Pancreas (tissue), 10 donors: ENCODE measurements at regions not wholly inside any gene's neighbourhood (a gene's known extent, or its start where the extent isn't known, plus 50 kb on each side); places are given as distances from the start of the nearest gene placed in this dataset.

Experiments
- ATAC-seq, 4 donors: fragments of 200-7000 bp; cut with Tn5 transposase; one replicate each; pipeline versions ENCODE4 v1.8.0 to v1.9.1; 2020; ENCODE audit warnings: mild to moderate bottlenecking in 4 of 4, moderate library complexity in 4 of 4
- DNase-seq, 6 donors: peaks; one replicate each; pipeline ENCODE4 v3.0.0-alpha.2; 2020
- FAIRE-seq: peaks from 2 replicates; lab custom pipeline; 2012; peaks lifted over from hg19 to GRCh38; lab: Jason Lieb, UNC
- H3K27ac ChIP-seq, 4 donors: fragments of 200-600 bp; sonication (generic); 1 replicate in 3 of 4; 2 replicates in 1 of 4; pipeline versions ENCODE4 v1.5.0 to v1.8.0; 2020
- H3K27me3 ChIP-seq, 4 donors: fragments of 200-600 bp; one replicate each; pipeline ENCODE4 v1.8.0; 2021
- H3K36me3 ChIP-seq, 3 donors: fragments of 200-600 bp; sonication (generic) in 1 of 3; one replicate each; pipeline versions ENCODE4 v1.5.0 to v1.8.0; 2020 to 2021
- H3K4me1 ChIP-seq, 3 donors: fragments of 200-600 bp; one replicate each; pipeline ENCODE4 v1.8.0; 2021
- H3K4me3 ChIP-seq, 4 donors: fragments of 200-600 bp; sonication (generic) in 2 of 4; one replicate each; pipeline versions ENCODE4 v1.5.0 to v1.8.0; 2020 to 2021
- H3K9me3 ChIP-seq, 4 donors: fragments of 200-600 bp; one replicate each; pipeline ENCODE4 v1.8.0; 2021
- WGBS, 2 donors: extraction: QIAGEN DNeasy Blood & Tissue Kit; methylation state at CpG; one replicate each; pipeline ENCODE4 v1.1.7; 2013; 5-methylcytosine and 5-hydroxymethylcytosine counted together
- intact Hi-C, 3 donors: fragments of 100-400 bp; cut with DNase I; formaldehyde crosslinking; loops; one replicate each; pipeline versions ENCODE4 v1.11.1 to v1.14.2; 2022
- TF ChIP-seq, protein P1 (sequence below), 4 donors: fragments of 200-600 bp; sonication (generic) in 3 of 4; IDR thresholded peaks; one replicate each; pipeline versions ENCODE4 v1.5.0 to v1.8.0; 2021; ENCODE audit warnings: antibody characterized with exemption in 4 of 4
- donor health status: healthy with polysubstance abuse.
- donor health status: DM: no; HTN: no; CAD: no; lungs with moderate emphysema.
- donor health status: DM: no; HTN: no; CAD: no.
- donor health status: control.
- donor health status: control.
- donor health status: Bipolar disorder and iron deficiency.
- donor health status: DM: yes; HTN: yes; CAD: no.
- donor health status: DM: no; HTN: no; CAD: no.
- donor health status: DM: no; HTN: no; CAD: no.
- donor health status: DM: yes; HTN: yes; CAD: no.

GRCh38 chr4:3870567-3870962 is 104.4 kb downstream of the ADRA2C start:
- H3K27me3 ChIP-seq: peaks cover 0 to 8% (median 0%) of the 10 kb centered on the region in 4 donors
- ATAC-seq (no peak), DNase-seq (peak in 1 of 6 donors; percentile 5), FAIRE-seq (no peak)
- H3K4me3 ChIP-seq: no peak overlapping the region
- TF ChIP-seq, protein P1, sequence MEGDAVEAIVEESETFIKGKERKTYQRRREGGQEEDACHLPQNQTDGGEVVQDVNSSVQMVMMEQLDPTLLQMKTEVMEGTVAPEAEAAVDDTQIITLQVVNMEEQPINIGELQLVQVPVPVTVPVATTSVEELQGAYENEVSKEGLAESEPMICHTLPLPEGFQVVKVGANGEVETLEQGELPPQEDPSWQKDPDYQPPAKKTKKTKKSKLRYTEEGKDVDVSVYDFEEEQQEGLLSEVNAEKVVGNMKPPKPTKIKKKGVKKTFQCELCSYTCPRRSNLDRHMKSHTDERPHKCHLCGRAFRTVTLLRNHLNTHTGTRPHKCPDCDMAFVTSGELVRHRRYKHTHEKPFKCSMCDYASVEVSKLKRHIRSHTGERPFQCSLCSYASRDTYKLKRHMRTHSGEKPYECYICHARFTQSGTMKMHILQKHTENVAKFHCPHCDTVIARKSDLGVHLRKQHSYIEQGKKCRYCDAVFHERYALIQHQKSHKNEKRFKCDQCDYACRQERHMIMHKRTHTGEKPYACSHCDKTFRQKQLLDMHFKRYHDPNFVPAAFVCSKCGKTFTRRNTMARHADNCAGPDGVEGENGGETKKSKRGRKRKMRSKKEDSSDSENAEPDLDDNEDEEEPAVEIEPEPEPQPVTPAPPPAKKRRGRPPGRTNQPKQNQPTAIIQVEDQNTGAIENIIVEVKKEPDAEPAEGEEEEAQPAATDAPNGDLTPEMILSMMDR (IDR thresholded peaks at IDR 0.05): no peak
- intact Hi-C loops: loop anchor here in 1 of 3 donors (10.0 kb wide), 1 partner anchor 116 kb away; no protein-coding TSS in a partner anchor
- H3K27ac ChIP-seq: no peak overlapping the region
- no peaks in the 10 kb centered on the region for H3K36me3 ChIP-seq
- H3K4me1 ChIP-seq: no peaks in the 10 kb centered on the region
- 65 to 72% methylated on average over 9 of the region's 9 CpGs for WGBS, 2 donors
- no peaks in the 10 kb centered on the region for H3K9me3 ChIP-seq

DNA sequence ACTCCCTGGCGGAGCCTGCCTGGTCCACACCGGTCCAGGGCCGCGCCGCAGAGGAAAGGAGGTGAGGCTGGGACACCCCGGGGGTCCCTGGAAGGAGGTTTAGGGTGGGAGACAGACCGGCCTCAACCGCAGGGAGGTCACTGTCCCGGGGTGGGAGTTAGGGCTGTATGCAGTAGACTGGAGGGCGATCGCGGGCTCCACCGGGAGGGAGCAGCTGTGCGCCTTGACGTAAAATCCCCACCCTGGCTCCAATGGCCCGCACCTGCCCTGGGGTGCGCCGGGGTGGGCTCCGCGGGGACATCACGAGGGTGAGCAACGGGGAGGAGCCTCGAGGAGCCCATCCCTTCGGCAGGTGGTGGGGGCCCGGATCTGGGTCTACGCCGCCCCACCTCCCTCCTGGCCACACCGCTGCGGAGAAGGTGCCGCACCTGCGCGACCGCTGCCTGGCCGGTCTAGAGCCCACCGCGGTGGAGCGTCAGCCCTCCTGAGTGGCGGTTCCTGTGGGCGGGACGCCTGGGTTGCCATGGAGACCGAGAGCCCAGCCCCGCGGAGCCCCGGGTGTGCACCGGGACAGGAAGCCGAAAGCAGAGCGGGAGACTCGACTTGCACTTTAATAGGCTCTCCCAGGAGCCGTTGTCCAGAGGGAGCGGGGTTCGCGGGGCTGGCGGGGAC is 105.1 kb downstream of the ADRA2C start:
- Histone ChIP-seq H3K36me3 (no peaks in the 10 kb centered on the region), H3K4me1 (no peaks in the 10 kb centered on the region), H3K27ac (no peak overlapping the region), H3K27me3 (peaks cover 0 to 8% (median 0%) of the 10 kb centered on the region in 4 donors), H3K9me3 (no peaks in the 10 kb centered on the region), H3K4me3 (peak overlapping the region in 1 of 4 donors; percentile 10)
- DNase-seq: peak in 5 of 6 donors; percentile 14 to 70 (median 36)
- ATAC-seq: peak in 3 of 4 donors; percentile 38 to 53 (median 39)
- WGBS, 2 donors: 7% methylated on average over 43 to 53 of the region's 53 CpGs
- no peak for FAIRE-seq
- TF ChIP-seq, protein P1 (IDR thresholded peaks at IDR 0.05): no peak
- intact Hi-C loops: loop anchor here in 1 of 3 donors (10.0 kb wide), 1 partner anchor 117 kb away; no protein-coding TSS in a partner anchor

- no peaks in the 10 kb centered on the region for H3K4me1 ChIP-seq
- TF ChIP-seq, protein P1 (IDR thresholded peaks at IDR 0.05): no peak
- no peaks in the 10 kb centered on the region for H3K36me3 ChIP-seq
- H3K4me3 ChIP-seq: peak overlapping the region in 1 of 4 donors; percentile 10
- no peak overlapping the region for H3K27ac ChIP-seq
- FAIRE-seq (no peak), DNase-seq (peak in 1 of 6 donors; percentile 11), ATAC-seq (no peak)
- peaks cover 0 to 8% (median 0%) of the 10 kb centered on the region in 4 donors for H3K27me3 ChIP-seq
- H3K9me3 ChIP-seq: no peaks in the 10 kb centered on the region
- WGBS, 2 donors: 9 to 13% methylated on average over 36 to 59 of the region's 59 CpGs
- intact Hi-C loops: loop anchor here in 1 of 3 donors (10.0 kb wide), 1 partner anchor 117 kb away; no protein-coding TSS in a partner anchor
These were observed 106.0 kb downstream of the ADRA2C start for GRCh38 chr4:3871881-3872833.

- ATAC-seq (no peak), FAIRE-seq (no peak), DNase-seq (peak in 1 of 6 donors; percentile 1)
- H3K27ac ChIP-seq: no peak overlapping the region
- H3K27me3 ChIP-seq: peaks cover 0 to 8% (median 0%) of the 10 kb centered on the region in 4 donors
- intact Hi-C loops: loop anchor here in 1 of 3 donors (10.0 kb wide), 1 partner anchor 118 kb away; no protein-coding TSS in a partner anchor
- no peak overlapping the region for H3K4me3 ChIP-seq
- no peaks in the 10 kb centered on the region for H3K4me1 ChIP-seq
- H3K9me3 ChIP-seq: no peaks in the 10 kb centered on the region
- WGBS, 2 donors: 48 to 49% methylated on average over 17 of the region's 17 CpGs
- H3K36me3 ChIP-seq: no peaks in the 10 kb centered on the region
- TF ChIP-seq, protein P1 (IDR thresholded peaks at IDR 0.05): no peak
These were observed 106.7 kb downstream of the ADRA2C start for GRCh38 chr4:3872834-3873313.
